Liver (tissue), 8 donors: ENCODE measurements at regions not wholly inside any gene's neighbourhood (a gene's known extent, or its start where the extent isn't known, plus 50 kb on each side); places are given as distances from the start of the nearest gene placed in this dataset.

Experiments used
- DNase-seq: peaks from one replicate; pipeline ENCODE4 v3.0.0-alpha.2; 2017; ENCODE audit warnings: low spot score
- H3K27ac ChIP-seq, 2 donors: one replicate each; pipeline ENCODE4 v1.7.0; 2013; ENCODE audit warnings: inconsistent platforms in 2 of 2, low read length in 2 of 2, control low read depth in 1 of 2, low read depth in 1 of 2, mild to moderate bottlenecking in 1 of 2
- H3K27me3 ChIP-seq, 4 donors: one replicate each; pipeline versions ENCODE4 v1.6.1 to v1.7.0; 2013; ENCODE audit warnings: low read length in 3 of 4, inconsistent platforms in 1 of 4, mild to moderate bottlenecking in 1 of 4, moderate library complexity in 1 of 4; ENCODE audit not compliant: control insufficient read depth in 4 of 4, insufficient read depth in 4 of 4
- H3K36me3 ChIP-seq, 4 donors: one replicate each; pipeline versions ENCODE4 v1.6.1 to v1.7.0; 2013; ENCODE audit warnings: low read length in 3 of 4, mild to moderate bottlenecking in 3 of 4, low read depth in 1 of 4, moderate library complexity in 1 of 4; ENCODE audit not compliant: control insufficient read depth in 4 of 4, insufficient read depth in 3 of 4
- H3K4me1 ChIP-seq, 4 donors: one replicate each; pipeline versions ENCODE4 v1.6.1 to v1.7.0; 2013; ENCODE audit warnings: low read length in 3 of 4, mild to moderate bottlenecking in 3 of 4, moderate library complexity in 1 of 4; ENCODE audit not compliant: control insufficient read depth in 4 of 4, insufficient read depth in 4 of 4
- H3K4me3 ChIP-seq, 3 donors: one replicate each; pipeline versions ENCODE4 v1.6.1 to v1.7.0; 2013; ENCODE audit warnings: low read length in 3 of 3, control low read depth in 1 of 3, low read depth in 1 of 3, mild to moderate bottlenecking in 1 of 3
- H3K9ac ChIP-seq, 2 donors: one replicate each; pipeline ENCODE4 v1.7.0; 2013; ENCODE audit warnings: low read length in 2 of 2, mild to moderate bottlenecking in 2 of 2, moderate library complexity in 2 of 2, control low read depth in 1 of 2, low read depth in 1 of 2
- H3K9me3 ChIP-seq, 4 donors: one replicate each; pipeline versions ENCODE4 v1.6.1 to v1.7.0; 2013; ENCODE audit warnings: low read length in 3 of 4; ENCODE audit not compliant: control insufficient read depth in 4 of 4
- CTCF ChIP-seq: fragments of 150-350 bp; IDR thresholded peaks from 2 replicates; pipeline ENCODE4 v1.5.1; 2017; ENCODE audit warnings: improper control_type of control experiment, low read depth, low read length; ENCODE audit not compliant: missing input control
- EGR1 ChIP-seq, 2 donors: IDR thresholded peaks; 2 replicates each; pipeline ENCODE4 v1.6.1; 2016 to 2018; ENCODE audit warnings: antibody characterized with exemption in 2 of 2, low read depth in 2 of 2
- FOXA1 ChIP-seq: IDR thresholded peaks from 2 replicates; pipeline ENCODE4 v1.6.1; 2016; ENCODE audit warnings: antibody characterized with exemption
- FOXA2 ChIP-seq: IDR thresholded peaks from 2 replicates; pipeline ENCODE4 v1.6.1; 2016; ENCODE audit warnings: antibody characterized with exemption
- GABPA ChIP-seq, 2 donors: IDR thresholded peaks in 1 of 2; conservative IDR thresholded peaks in 1 of 2; 2 replicates each; pipeline ENCODE4 v1.6.1; 2016; ENCODE audit warnings: antibody characterized with exemption in 2 of 2, mild to moderate bottlenecking in 1 of 2, moderate library complexity in 1 of 2
- HNF4A ChIP-seq, 2 donors: conservative IDR thresholded peaks; 2 replicates each; pipeline ENCODE4 v1.6.1; 2016; ENCODE audit warnings: antibody characterized with exemption in 2 of 2, mild to moderate bottlenecking in 2 of 2
- HNF4G ChIP-seq: IDR thresholded peaks from 2 replicates; pipeline ENCODE4 v1.6.1; 2016; ENCODE audit warnings: antibody characterized with exemption
- JUND ChIP-seq, 2 donors: IDR thresholded peaks; 2 replicates each; pipeline ENCODE4 v1.6.1; 2016; ENCODE audit warnings: antibody characterized with exemption in 2 of 2
- MAX ChIP-seq: IDR thresholded peaks from 2 replicates; pipeline ENCODE4 v1.6.1; 2016; ENCODE audit warnings: antibody characterized with exemption
- NR2F2 ChIP-seq: IDR thresholded peaks from 2 replicates; pipeline ENCODE4 v1.6.1; 2016; ENCODE audit warnings: antibody characterized with exemption
- RAD21 ChIP-seq, 2 donors: IDR thresholded peaks; 2 replicates each; pipeline ENCODE4 v1.6.1; 2016; ENCODE audit warnings: antibody characterized with exemption in 2 of 2, mild to moderate bottlenecking in 2 of 2
- REST ChIP-seq: IDR thresholded peaks from 2 replicates; pipeline ENCODE4 v1.6.1; 2016; ENCODE audit warnings: antibody characterized with exemption, mild to moderate bottlenecking
- RXRA ChIP-seq, 2 donors: IDR thresholded peaks; 2 replicates each; pipeline ENCODE4 v1.6.1; 2017 to 2018; ENCODE audit warnings: antibody characterized with exemption in 2 of 2, mild to moderate bottlenecking in 1 of 2
- SP1 ChIP-seq: IDR thresholded peaks from 2 replicates; pipeline ENCODE4 v1.6.1; 2018; ENCODE audit warnings: antibody characterized with exemption, mild to moderate bottlenecking
- TAF1 ChIP-seq: conservative IDR thresholded peaks from 2 replicates; pipeline ENCODE4 v1.6.1; 2016; ENCODE audit warnings: antibody characterized with exemption, mild to moderate bottlenecking
- YY1 ChIP-seq: IDR thresholded peaks from 2 replicates; pipeline ENCODE4 v1.6.1; 2016; ENCODE audit warnings: antibody characterized with exemption, mild to moderate bottlenecking
- ZBTB33 ChIP-seq: IDR thresholded peaks from 2 replicates; pipeline ENCODE4 v1.6.1; 2016; ENCODE audit warnings: antibody characterized with exemption
- WGBS: extraction: QIAGEN DNeasy Blood & Tissue Kit; methylation state at CpG from one replicate; pipeline ENCODE4 v1.1.7; 2013; 5-methylcytosine and 5-hydroxymethylcytosine counted together
- TF ChIP-seq, protein P1 (sequence below): IDR thresholded peaks from 2 replicates; pipeline ENCODE4 v1.6.1; 2016; ENCODE audit warnings: antibody characterized with exemption
- donor health status: healthy.
- donor health status: healthy.
- donor health status: healthy.
- donor health status: healthy.
- donor health status: healthy.

DNA sequence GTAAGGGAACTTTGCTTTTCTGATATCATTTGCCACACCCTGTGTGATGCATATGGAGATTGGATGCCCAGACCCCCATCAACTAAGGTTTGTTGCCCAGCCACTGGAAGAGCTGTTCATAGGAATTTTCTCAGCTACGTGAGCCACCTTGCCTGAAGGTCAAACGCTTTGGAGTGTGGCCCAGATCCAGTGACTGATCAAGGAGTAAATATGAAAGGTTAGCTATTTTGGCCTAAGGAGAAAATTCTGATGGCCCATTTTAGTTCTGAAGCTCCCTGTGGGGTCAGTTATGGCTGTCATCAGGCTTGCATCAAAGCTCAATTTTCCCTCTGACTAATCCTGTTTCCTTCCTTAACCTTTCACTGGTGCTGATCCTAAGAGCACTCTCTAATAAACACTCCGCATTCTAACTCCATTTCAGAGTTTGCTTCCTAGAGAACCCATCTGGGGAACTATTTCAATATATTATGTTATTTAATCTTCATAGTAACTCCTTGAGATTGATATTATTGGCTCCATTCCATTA lies 407.7 kb downstream of the SPRY1 start:
- 83% methylated on average over 3 of the region's 3 CpGs for WGBS

GRCh38 chr4:123806056-123806455 lies 409.5 kb downstream of the SPRY1 start:
- Histone ChIP-seq H3K27ac (no peak overlapping the region), H3K9ac (no peak overlapping the region), H3K4me3 (no peak overlapping the region), H3K36me3 (no peaks in the 10 kb centered on the region), H3K27me3 (no peaks in the 10 kb centered on the region), H3K4me1 (no peaks in the 10 kb centered on the region), H3K9me3 (no peaks in the 10 kb centered on the region)
- 60% methylated on average over 1 of the region's 1 CpG for WGBS
- no peak for TF ChIP-seq FOXA2
- TF ChIP-seq TAF1: no peak
- TF ChIP-seq MAX: no peak
- no peak for TF ChIP-seq ZBTB33
- no peak for TF ChIP-seq HNF4G
- TF ChIP-seq RAD21 (IDR thresholded peaks at IDR 0.05): no peak
- TF ChIP-seq, protein P1, sequence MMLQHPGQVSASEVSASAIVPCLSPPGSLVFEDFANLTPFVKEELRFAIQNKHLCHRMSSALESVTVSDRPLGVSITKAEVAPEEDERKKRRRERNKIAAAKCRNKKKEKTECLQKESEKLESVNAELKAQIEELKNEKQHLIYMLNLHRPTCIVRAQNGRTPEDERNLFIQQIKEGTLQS: no peak
- TF ChIP-seq YY1: no peak
- TF ChIP-seq GABPA (IDR thresholded peaks at IDR 0.05 in 1 of 2, conservative IDR thresholded peaks at IDR 0.05 in 1 of 2): no peak
- no peak for TF ChIP-seq CTCF
- TF ChIP-seq EGR1 (IDR thresholded peaks at IDR 0.05; ENCODE audit: low read depth in 2 of 2): no peak
- TF ChIP-seq JUND (IDR thresholded peaks at IDR 0.05): no peak
- no peak for TF ChIP-seq RXRA (IDR thresholded peaks at IDR 0.05)
- TF ChIP-seq HNF4A (conservative IDR thresholded peaks at IDR 0.05): no peak
- TF ChIP-seq FOXA1: no peak
- TF ChIP-seq SP1: no peak
- no peak for TF ChIP-seq NR2F2
- DNase-seq: no peak

More for the DNA sequence above, 407.7 kb downstream of the SPRY1 start:
- H3K4me3 ChIP-seq: no peak overlapping the region
- H3K9me3 ChIP-seq: no peaks in the 10 kb centered on the region
- TF ChIP-seq EGR1 (IDR thresholded peaks at IDR 0.05; ENCODE audit: low read depth in 2 of 2) (no peak), HNF4G (no peak), SP1 (no peak), GABPA (IDR thresholded peaks at IDR 0.05 in 1 of 2, conservative IDR thresholded peaks at IDR 0.05 in 1 of 2) (no peak), FOXA1 (no peak), MAX (no peak), REST (no peak), RXRA (IDR thresholded peaks at IDR 0.05) (no peak), FOXA2 (no peak), TAF1 (no peak)
- no peaks in the 10 kb centered on the region for H3K27me3 ChIP-seq
- no peak overlapping the region for H3K9ac ChIP-seq
- no peaks in the 10 kb centered on the region for H3K4me1 ChIP-seq
- no peak overlapping the region for H3K27ac ChIP-seq
- DNase-seq: no peak
- H3K36me3 ChIP-seq: no peaks in the 10 kb centered on the region
